GM10266 (cell line): ENCODE measurements at regions not wholly inside any gene's neighbourhood (a gene's known extent, or its start where the extent isn't known, plus 50 kb on each side); places are given as distances from the start of the nearest gene placed in this dataset.

Source experiments
- DNase-seq: peaks from one replicate; pipeline ENCODE4 v3.0.0; 2012; ENCODE audit errors: extremely low spot score
- CTCF ChIP-seq: IDR thresholded peaks from 2 replicates; pipeline ENCODE4 v1.5.1; 2012; ENCODE audit warnings: mild to moderate bottlenecking, low read depth; ENCODE audit not compliant: control insufficient read depth, insufficient read depth; ENCODE audit errors: missing control alignments

- DNase-seq: no peak
- no peak for TF ChIP-seq CTCF
Observed at GRCh38 chr13:105432438-105432837, 1103.0 kb downstream of the EFNB2 start.

DNA sequence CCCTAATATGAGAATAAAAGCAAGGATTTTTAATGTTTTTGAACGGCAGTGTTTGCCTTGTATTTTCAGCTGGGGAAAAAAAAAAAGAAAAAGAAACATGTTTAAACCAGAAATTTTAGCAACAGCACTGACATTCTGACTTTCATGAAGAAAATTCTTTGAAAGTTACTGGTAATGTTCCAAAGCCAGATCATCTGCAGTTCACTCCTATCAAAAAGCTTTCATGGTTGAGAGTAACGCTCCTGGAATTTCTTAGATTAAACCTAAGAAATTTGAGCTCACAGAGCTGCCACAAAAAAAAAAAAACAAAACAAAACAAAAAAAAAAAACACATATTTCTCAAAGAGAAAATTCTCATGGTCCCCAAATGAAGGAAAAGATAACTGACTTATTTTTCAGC lies 1106.7 kb downstream of the EFNB2 start:
- no peak for TF ChIP-seq CTCF
- no peak for DNase-seq

- DNase-seq: no peak
- no peak for TF ChIP-seq CTCF
Observed at GRCh38 chr13:105426441-105426840, 1109.0 kb downstream of the EFNB2 start.

DNA sequence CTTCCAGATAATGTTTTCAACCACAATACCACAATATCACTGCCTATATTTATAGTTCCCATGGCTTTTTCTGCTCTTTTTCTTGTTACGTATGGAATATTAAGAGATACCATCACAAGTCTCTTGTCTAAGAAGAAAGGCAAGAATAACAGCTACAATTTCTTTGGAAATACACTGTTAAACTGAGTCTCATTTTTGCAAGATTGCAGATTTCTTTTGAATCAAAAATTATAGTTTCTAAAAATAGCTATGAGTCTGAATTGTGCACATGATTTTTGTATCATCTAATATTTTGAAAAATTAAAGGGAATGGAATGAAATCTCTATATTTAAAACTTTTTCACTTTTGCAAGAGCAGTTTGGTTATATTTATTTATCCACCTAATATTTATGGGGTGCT lies 1120.8 kb downstream of the EFNB2 start:
- TF ChIP-seq CTCF: no peak
- DNase-seq: no peak

- TF ChIP-seq CTCF: no peak
- no peak for DNase-seq
Observed at GRCh38 chr13:105412171-105412570, 1123.3 kb downstream of the EFNB2 start.

- TF ChIP-seq CTCF: peak; percentile 52
- no peak for DNase-seq
Observed at GRCh38 chr13:105410602-105411001, 1124.9 kb downstream of the EFNB2 start.

- no peak for DNase-seq
- TF ChIP-seq CTCF: no peak
Observed at GRCh38 chr13:105406551-105406950, 1128.9 kb downstream of the EFNB2 start.
